ENCODE measurements at regions not wholly inside any gene's neighbourhood (a gene's known extent, or its start where the extent isn't known, plus 50 kb on each side); places are given as distances from the start of the nearest gene placed in this dataset.
A peak's percentile ranks its signal among the peaks of the same experiment; 100 is the strongest.

DNA sequence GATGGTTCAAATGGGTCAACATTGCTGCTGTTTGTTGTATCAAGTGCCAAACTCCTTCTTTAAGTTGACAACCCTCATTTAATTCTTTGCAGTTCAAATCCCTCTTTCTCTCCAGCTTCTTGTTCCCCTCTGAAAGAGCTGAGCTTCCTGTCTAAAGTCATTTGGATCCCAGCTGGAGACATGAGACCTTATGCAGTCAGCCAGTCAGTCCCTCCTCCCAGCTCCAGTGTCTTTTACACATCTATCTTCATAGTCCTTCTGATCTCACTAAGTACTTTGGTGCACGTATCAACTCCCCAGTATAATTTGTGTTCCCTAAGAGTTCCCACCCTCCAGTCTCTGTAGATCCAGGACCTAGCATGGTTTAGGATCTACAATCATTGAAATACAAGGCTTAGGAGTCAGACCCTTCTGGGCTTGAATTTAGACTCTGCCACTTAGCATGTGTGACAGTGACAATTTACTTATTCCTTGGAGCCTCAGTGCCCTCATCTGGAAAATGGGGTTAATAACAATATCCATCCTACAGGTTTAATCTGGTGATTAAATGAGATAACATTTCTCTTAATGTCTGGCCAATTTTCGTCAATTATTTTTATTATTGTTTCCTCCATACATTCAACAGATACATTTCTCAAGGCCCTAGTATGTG, 102.8 kb upstream of the SEMA6D start:
- no peak overlapping the region for H3K4me2 ChIP-seq (ENCODE audit: insufficient read depth in 1 of 2, low read depth in 2 of 2, low read length in 2 of 2)
- CTCF ChIA-PET (ENCODE audit: partially characterized antibody) = interaction anchor here (0.7 kb wide), 1 partner anchor 247 kb away, joined by 3 read pairs; no protein-coding TSS in a partner anchor
- no peak overlapping the region for H2BK15ac ChIP-seq (ENCODE audit: low read length)
- TF ChIP-seq SP4 (IDR thresholded peaks at IDR 0.05; ENCODE audit: low read length) (no peak), KDM4A (IDR thresholded peaks at IDR 0.05; ENCODE audit: low read depth, low read length, severe bottlenecking) (no peak), EZH2 (IDR thresholded peaks at IDR 0.05; ENCODE audit: low read depth, low read length, severe bottlenecking) (no peak), FOSL1 (IDR thresholded peaks at IDR 0.05; ENCODE audit: insufficient read depth, low read depth, low read length) (no peak), RAD21 (IDR thresholded peaks at IDR 0.05 in 1 of 2, conservative IDR thresholded peaks at IDR 0.05 in 1 of 2; ENCODE audit: low read depth in 2 of 2, low read length in 2 of 2) (peak in 1 of 2 experiments; percentile 30; a peak in 3 of 4 replicates)
- H2AFZ ChIP-seq (ENCODE audit: low read length) = peak overlapping the region; percentile 42
- no peak overlapping the region for H3K4me3 ChIP-seq (ENCODE audit: extremely low read depth in 1 of 4, insufficient read depth in 2 of 4, low read depth in 3 of 4, low read length in 4 of 4)
- H4K5ac ChIP-seq (ENCODE audit: insufficient read length, low read depth, low read length) = no peak overlapping the region
- H2AK5ac ChIP-seq (ENCODE audit: low read depth, low read length) = no peak overlapping the region
- no peak overlapping the region for H3K27ac ChIP-seq (ENCODE audit: low read depth, low read length)
- POLR2A ChIA-PET (ENCODE audit: partially characterized antibody) = no interaction called here
- DNase-seq (ENCODE audit: low read depth in 1 of 2, low spot score in 2 of 2) = no peak
- H3K9ac ChIP-seq (replicated peaks in 1 of 4; ENCODE audit: extremely low read depth in 1 of 4, low read depth in 3 of 4, low read length in 3 of 4) = no peak overlapping the region
- H3K18ac ChIP-seq (ENCODE audit: extremely low read depth, low read length) = no peak overlapping the region
- FAIRE-seq = no peak
- WGBS, 2 experiments (ENCODE audit: extremely low coverage in 1 of 2, insufficient coverage in 1 of 2, insufficient read length in 1 of 2, insufficient replicate concordance in 2 of 2, low coverage in 1 of 2, low lambda C conversion rate in 2 of 2, missing lambda C conversion rate in 1 of 2) = 88% methylated on average over 2 of the region's 2 CpGs; no CpG with 5 or more reads in 1 of the 2 experiments
- H2BK20ac ChIP-seq (ENCODE audit: low read length) = no peak overlapping the region
- H3K79me1 ChIP-seq (ENCODE audit: low read depth, low read length) = no peaks in the 10 kb centered on the region
- H3K9me3 ChIP-seq (ENCODE audit: insufficient read depth in 2 of 2, low read depth in 1 of 2, low read length in 1 of 2) = no peaks in the 10 kb centered on the region
- no peaks in the 10 kb centered on the region for H3K23me2 ChIP-seq (ENCODE audit: low read depth, low read length)
- H3K27me3 ChIP-seq (replicated peaks in 1 of 4; ENCODE audit: control insufficient read depth in 3 of 4, extremely low read depth in 1 of 4, insufficient read depth in 3 of 4, low read length in 3 of 4) = no peaks in the 10 kb centered on the region
- H4K20me1 ChIP-seq (replicated peaks in 1 of 2; ENCODE audit: control insufficient read depth in 1 of 2, insufficient read depth in 2 of 2, low read length in 2 of 2) = no peaks in the 10 kb centered on the region
- H2BK12ac ChIP-seq (ENCODE audit: low read depth, low read length) = no peak overlapping the region
- no peak overlapping the region for H3K14ac ChIP-seq (ENCODE audit: insufficient read length)
- no peak overlapping the region for H3K4ac ChIP-seq (replicated peaks; ENCODE audit: insufficient read length, low read depth, low read length)
- no peak overlapping the region for H2BK120ac ChIP-seq (replicated peaks; ENCODE audit: low read depth, low read length)
- H2BK5ac ChIP-seq (ENCODE audit: low read depth, low read length) = no peak overlapping the region
- no peak overlapping the region for H4K8ac ChIP-seq (ENCODE audit: extremely low read depth, insufficient read depth, low read length)
- H3K23ac ChIP-seq (ENCODE audit: insufficient read length) = no peak overlapping the region
- no peak overlapping the region for H4K91ac ChIP-seq (replicated peaks; ENCODE audit: insufficient read length, low read length)
- no peaks in the 10 kb centered on the region for H3K36me3 ChIP-seq (ENCODE audit: control insufficient read depth in 2 of 4, insufficient read depth in 4 of 4, low read length in 3 of 4)
- H3K4me1 ChIP-seq (replicated peaks in 1 of 4; ENCODE audit: control insufficient read depth in 3 of 4, insufficient read depth in 4 of 4, low read length in 3 of 4) = no peaks in the 10 kb centered on the region; a peak in 1 of 7 replicates
- H3K79me2 ChIP-seq (ENCODE audit: control insufficient read depth in 1 of 2, insufficient read depth in 2 of 2, low read length in 2 of 2) = no peaks in the 10 kb centered on the region
- no peak overlapping the region for H3K56ac ChIP-seq (replicated peaks; ENCODE audit: insufficient read length, low read depth, low read length)

All from H1 (cell line).